ENCODE measurements at regions not wholly inside any gene's neighbourhood (a gene's known extent, or its start where the extent isn't known, plus 50 kb on each side); places are given as distances from the start of the nearest gene placed in this dataset.

GRCh38 chr5:61675015-61675692, 343.1 kb downstream of the ZSWIM6 start:
- peak; percentile 20 for TF ChIP-seq CTCF (IDR thresholded peaks at IDR 0.05; ENCODE audit: low read depth, low read length, missing control alignments)
- in situ Hi-C loops (cut with HindIII; ENCODE audit: low sequenced_read_pairs): no loop called here
- no peak overlapping the region for H3K4me3 ChIP-seq (ENCODE audit: low read depth, low read length)
- DNase-seq (ENCODE audit: low read depth): no peak

DNA sequence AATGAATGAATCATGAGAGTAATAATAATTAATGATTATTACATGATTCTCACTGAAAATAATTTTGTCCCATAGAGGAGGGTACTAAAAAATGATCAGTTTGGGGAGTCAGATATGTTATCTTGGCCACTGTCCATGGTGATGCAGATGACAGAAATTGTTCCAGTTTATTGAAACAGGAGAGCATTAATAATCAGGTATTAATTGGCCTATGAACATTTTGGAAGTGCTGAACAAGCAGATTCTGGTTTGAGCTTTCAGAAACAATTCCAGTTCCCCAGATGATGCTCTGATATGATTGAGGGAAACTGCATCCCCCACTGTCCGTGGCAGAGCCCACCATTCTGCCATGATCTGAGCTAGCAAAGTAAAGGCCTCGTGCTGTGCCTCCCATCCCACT, 345.2 kb downstream of the ZSWIM6 start:
- no peak for DNase-seq (ENCODE audit: low read depth)
- no peak for TF ChIP-seq CTCF (IDR thresholded peaks at IDR 0.05; ENCODE audit: low read depth, low read length, missing control alignments)
- H3K4me3 ChIP-seq (ENCODE audit: low read depth, low read length): no peak overlapping the region
- in situ Hi-C loops (cut with HindIII; ENCODE audit: low sequenced_read_pairs): no loop called here

DNA sequence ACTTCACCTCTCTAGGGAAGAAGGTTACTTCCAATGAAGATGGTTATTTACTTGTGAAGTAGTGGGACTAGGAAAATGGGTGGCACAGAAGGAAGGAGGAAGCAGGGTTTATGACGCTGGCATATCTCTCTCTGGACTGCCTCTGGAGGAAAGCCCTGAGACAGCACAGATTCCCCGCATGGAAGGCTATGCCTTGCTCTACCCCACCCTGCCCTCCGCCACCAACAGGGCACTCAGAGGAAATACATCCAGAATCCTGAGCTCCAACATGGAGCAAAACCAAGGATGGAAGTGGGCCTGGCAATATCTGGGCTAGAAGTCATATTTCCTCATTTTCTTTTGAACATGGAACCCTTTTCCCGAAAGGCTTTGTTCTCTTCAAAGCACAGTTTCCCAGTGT, 346.9 kb downstream of the ZSWIM6 start:
- DNase-seq (ENCODE audit: low read depth): no peak
- in situ Hi-C loops (cut with HindIII; ENCODE audit: low sequenced_read_pairs): no loop called here
- no peak for TF ChIP-seq CTCF (IDR thresholded peaks at IDR 0.05; ENCODE audit: low read depth, low read length, missing control alignments)
- H3K4me3 ChIP-seq (ENCODE audit: low read depth, low read length): no peak overlapping the region

GRCh38 chr5:61679562-61679961, 347.5 kb downstream of the ZSWIM6 start:
- H3K4me3 ChIP-seq (ENCODE audit: low read depth, low read length): no peak overlapping the region
- DNase-seq (ENCODE audit: low read depth): no peak
- no peak for TF ChIP-seq CTCF (IDR thresholded peaks at IDR 0.05; ENCODE audit: low read depth, low read length, missing control alignments)
- in situ Hi-C loops (cut with HindIII; ENCODE audit: low sequenced_read_pairs): no loop called here

DNA sequence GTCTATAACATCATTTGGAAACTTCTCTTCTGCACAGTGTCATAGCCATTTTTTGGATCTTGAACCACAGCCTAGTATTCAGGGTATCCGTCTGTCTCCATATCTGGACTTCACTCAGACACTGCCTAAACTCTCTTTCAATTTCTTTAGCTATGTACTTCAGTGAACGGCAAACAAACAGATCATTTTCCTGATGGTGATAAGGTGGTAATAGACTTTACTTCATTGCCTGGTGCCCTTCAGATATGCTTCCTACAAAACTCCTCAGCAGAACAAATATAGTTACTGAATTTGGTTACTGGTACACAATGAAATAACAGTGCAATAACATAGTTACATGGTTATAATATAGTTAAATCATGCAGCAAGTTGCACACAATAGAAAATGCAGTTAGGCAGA, 348.2 kb downstream of the ZSWIM6 start:
- in situ Hi-C loops (cut with HindIII; ENCODE audit: low sequenced_read_pairs): no loop called here
- no peak for TF ChIP-seq CTCF (IDR thresholded peaks at IDR 0.05; ENCODE audit: low read depth, low read length, missing control alignments)
- DNase-seq (ENCODE audit: low read depth): no peak
- H3K4me3 ChIP-seq (ENCODE audit: low read depth, low read length): no peak overlapping the region

DNA sequence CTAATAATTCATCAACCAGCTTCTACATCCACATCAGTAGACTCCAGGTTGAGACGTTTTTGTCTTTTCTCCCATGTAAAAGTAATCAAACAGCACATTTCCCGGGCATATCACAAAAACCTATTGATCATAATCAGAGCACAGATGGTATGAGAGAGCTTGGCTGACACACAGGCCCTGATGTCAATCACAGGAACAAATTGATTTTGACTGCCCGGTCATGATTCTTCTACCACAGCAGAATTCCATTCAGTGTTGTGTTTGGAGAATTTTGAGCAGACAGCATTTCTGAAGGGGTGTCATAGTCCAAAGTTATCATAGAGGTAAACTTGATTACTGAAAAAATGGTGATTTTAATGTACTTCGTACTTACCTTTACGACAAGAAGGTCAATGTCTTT, 351.1 kb downstream of the ZSWIM6 start:
- H3K4me3 ChIP-seq (ENCODE audit: low read depth, low read length): no peak overlapping the region
- no peak for TF ChIP-seq CTCF (IDR thresholded peaks at IDR 0.05; ENCODE audit: low read depth, low read length, missing control alignments)
- in situ Hi-C loops (cut with HindIII; ENCODE audit: low sequenced_read_pairs): no loop called here

More for the DNA sequence above, 351.1 kb downstream of the ZSWIM6 start:
- DNase-seq (ENCODE audit: low read depth): no peak
